Astrocyte (in vitro differentiated cells and primary cell): ENCODE measurements at regions not wholly inside any gene's neighbourhood (a gene's known extent, or its start where the extent isn't known, plus 50 kb on each side); places are given as distances from the start of the nearest gene placed in this dataset.

ENCODE experiments used
- DNase-seq: peaks from one replicate; pipeline ENCODE4 v3.0.0-alpha.2; 2010; ENCODE audit warnings: low read depth
- FAIRE-seq: peaks from 2 replicates; lab custom pipeline; 2011; peaks lifted over from hg19 to GRCh38; lab: Jason Lieb, UNC
- H2AFZ ChIP-seq: 2 replicates; pipeline ENCODE4 v1.6.0; 2012; ENCODE audit warnings: low read depth, low read length, inconsistent platforms
- H3K27ac ChIP-seq: 2 replicates; pipeline ENCODE4 v1.5.1; 2011; ENCODE audit warnings: low read depth, low read length, inconsistent platforms
- H3K27me3 ChIP-seq: 2 replicates; pipeline ENCODE4 v1.6.0; 2011; ENCODE audit warnings: low read length, inconsistent platforms; ENCODE audit not compliant: insufficient read depth
- H3K36me3 ChIP-seq: 2 replicates; pipeline ENCODE4 v1.5.1; 2011; ENCODE audit warnings: low read length, inconsistent platforms; ENCODE audit not compliant: insufficient read depth
- H3K4me1 ChIP-seq: 2 replicates; pipeline ENCODE4 v1.5.1; 2011; ENCODE audit warnings: low read length, inconsistent platforms; ENCODE audit not compliant: insufficient read depth
- H3K4me2 ChIP-seq: 2 replicates; pipeline ENCODE4 v1.6.0; 2012; ENCODE audit warnings: low read length, inconsistent platforms
- H3K4me3 ChIP-seq: 2 replicates; pipeline ENCODE4 v1.5.1; 2011; ENCODE audit warnings: low read depth, mild to moderate bottlenecking, low read length, inconsistent platforms; ENCODE audit not compliant: insufficient read depth
- H3K79me2 ChIP-seq: 2 replicates; pipeline ENCODE4 v1.6.0; 2012; ENCODE audit warnings: mild to moderate bottlenecking, low read length, inconsistent platforms; ENCODE audit not compliant: insufficient read depth
- H3K9ac ChIP-seq: 2 replicates; pipeline ENCODE4 v1.6.0; 2012; ENCODE audit warnings: mild to moderate bottlenecking, low read length, inconsistent platforms
- H3K9me3 ChIP-seq: 2 replicates; pipeline ENCODE4 v1.5.1; 2012; ENCODE audit warnings: low read depth, mild to moderate bottlenecking, low read length, inconsistent platforms; ENCODE audit not compliant: insufficient read depth
- H4K20me1 ChIP-seq: 2 replicates; pipeline ENCODE4 v1.6.0; 2012; ENCODE audit warnings: low read length, inconsistent platforms; ENCODE audit not compliant: insufficient read depth
- H3K27ac Mint-ChIP-seq: one replicate; pipeline ENCODE4 v1.8.0; 2021; ENCODE audit warnings: mild to moderate bottlenecking, mixed read lengths; ENCODE audit not compliant: unreplicated experiment
- H3K27me3 Mint-ChIP-seq: one replicate; pipeline ENCODE4 v1.8.0; 2021; ENCODE audit warnings: low read depth, mixed read lengths; ENCODE audit not compliant: unreplicated experiment
- H3K36me3 Mint-ChIP-seq: one replicate; pipeline ENCODE4 v1.8.0; 2021; ENCODE audit warnings: low read depth, mixed read lengths; ENCODE audit not compliant: unreplicated experiment
- H3K4me1 Mint-ChIP-seq: one replicate; pipeline ENCODE4 v1.8.0; 2021; ENCODE audit warnings: low read depth, mixed read lengths; ENCODE audit not compliant: unreplicated experiment
- H3K4me3 Mint-ChIP-seq: one replicate; pipeline ENCODE4 v1.8.0; 2021; ENCODE audit warnings: mild to moderate bottlenecking, moderate library complexity, mixed read lengths; ENCODE audit not compliant: unreplicated experiment
- H3K9me3 Mint-ChIP-seq: one replicate; pipeline ENCODE4 v1.8.0; 2021; ENCODE audit warnings: mild to moderate bottlenecking, mixed read lengths; ENCODE audit not compliant: unreplicated experiment
- EZH2 ChIP-seq: IDR thresholded peaks from 2 replicates; pipeline ENCODE4 v1.6.1; 2012; ENCODE audit warnings: mild to moderate bottlenecking, low read length, inconsistent platforms; ENCODE audit not compliant: insufficient read depth
- TF ChIP-seq, protein P1 (sequence below): IDR thresholded peaks from 2 replicates; pipeline ENCODE4 v1.5.1; 2011; ENCODE audit warnings: low read depth, mild to moderate bottlenecking, inconsistent platforms, low read length, moderate library complexity; ENCODE audit not compliant: insufficient read depth

DNA sequence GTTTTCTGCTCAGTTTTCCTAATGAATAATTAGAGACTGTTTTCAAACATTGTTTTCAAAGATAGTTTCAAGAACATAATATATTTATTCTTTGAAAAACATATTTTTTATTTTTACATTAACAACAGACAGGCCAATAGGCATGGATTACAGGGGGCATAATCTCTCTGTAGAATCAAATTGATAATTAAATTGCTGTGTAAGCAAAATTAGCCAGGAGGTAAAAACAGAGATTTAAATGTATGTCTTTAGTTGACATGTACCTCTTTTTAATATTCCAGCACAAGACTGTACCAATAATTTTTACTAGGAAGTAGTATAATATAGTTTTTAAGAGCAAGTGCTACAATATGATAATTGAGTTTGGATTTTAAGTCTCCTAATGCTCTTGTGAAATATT, 1444.5 kb downstream of the BRINP3 start:
- H3K4me1 ChIP-seq, result no peaks in the 10 kb centered on the region
- H3K36me3 ChIP-seq, result no peaks in the 10 kb centered on the region
- Mint-ChIP-seq H3K27me3 (no peaks in the 10 kb centered on the region), H3K4me3 (no peak overlapping the region), H3K4me1 (no peaks in the 10 kb centered on the region), H3K9me3 (no peaks in the 10 kb centered on the region), H3K27ac (no peak overlapping the region), H3K36me3 (no peaks in the 10 kb centered on the region)
- H2AFZ ChIP-seq, result no peak overlapping the region
- H3K4me2 ChIP-seq, result no peak overlapping the region
- no peaks in the 10 kb centered on the region for H3K27me3 ChIP-seq
- no peak overlapping the region for H3K9ac ChIP-seq
- no peak for FAIRE-seq
- no peak for DNase-seq
- no peak for TF ChIP-seq EZH2
- TF ChIP-seq, protein P1, sequence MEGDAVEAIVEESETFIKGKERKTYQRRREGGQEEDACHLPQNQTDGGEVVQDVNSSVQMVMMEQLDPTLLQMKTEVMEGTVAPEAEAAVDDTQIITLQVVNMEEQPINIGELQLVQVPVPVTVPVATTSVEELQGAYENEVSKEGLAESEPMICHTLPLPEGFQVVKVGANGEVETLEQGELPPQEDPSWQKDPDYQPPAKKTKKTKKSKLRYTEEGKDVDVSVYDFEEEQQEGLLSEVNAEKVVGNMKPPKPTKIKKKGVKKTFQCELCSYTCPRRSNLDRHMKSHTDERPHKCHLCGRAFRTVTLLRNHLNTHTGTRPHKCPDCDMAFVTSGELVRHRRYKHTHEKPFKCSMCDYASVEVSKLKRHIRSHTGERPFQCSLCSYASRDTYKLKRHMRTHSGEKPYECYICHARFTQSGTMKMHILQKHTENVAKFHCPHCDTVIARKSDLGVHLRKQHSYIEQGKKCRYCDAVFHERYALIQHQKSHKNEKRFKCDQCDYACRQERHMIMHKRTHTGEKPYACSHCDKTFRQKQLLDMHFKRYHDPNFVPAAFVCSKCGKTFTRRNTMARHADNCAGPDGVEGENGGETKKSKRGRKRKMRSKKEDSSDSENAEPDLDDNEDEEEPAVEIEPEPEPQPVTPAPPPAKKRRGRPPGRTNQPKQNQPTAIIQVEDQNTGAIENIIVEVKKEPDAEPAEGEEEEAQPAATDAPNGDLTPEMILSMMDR, result no peak
- H3K79me2 ChIP-seq, result no peaks in the 10 kb centered on the region
- H3K4me3 ChIP-seq, result no peak overlapping the region
- H4K20me1 ChIP-seq, result no peaks in the 10 kb centered on the region
- no peak overlapping the region for H3K27ac ChIP-seq
- no peaks in the 10 kb centered on the region for H3K9me3 ChIP-seq

DNA sequence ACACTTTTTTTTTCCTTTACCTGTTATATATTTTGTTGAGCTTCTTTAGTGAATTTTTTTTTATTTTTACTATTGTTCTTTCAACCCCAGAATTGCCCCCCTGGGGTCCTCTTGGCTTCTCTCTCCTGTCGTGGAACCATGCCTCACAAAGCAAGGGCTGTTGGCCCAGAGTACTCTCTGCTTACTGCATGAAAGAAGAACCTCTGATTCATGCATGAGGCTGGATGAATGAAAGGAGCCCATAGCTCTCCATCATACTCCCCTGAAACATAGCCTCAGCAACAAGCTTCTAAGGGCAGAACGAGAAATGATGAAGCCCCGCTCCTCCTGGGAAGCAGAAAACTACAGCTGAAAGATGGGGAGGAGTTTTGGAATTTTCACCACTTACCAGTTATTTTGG, 1441.0 kb downstream of the BRINP3 start:
- no peak for DNase-seq
- Mint-ChIP-seq H3K4me1 (no peaks in the 10 kb centered on the region), H3K27ac (no peak overlapping the region), H3K36me3 (no peaks in the 10 kb centered on the region), H3K4me3 (no peak overlapping the region), H3K27me3 (no peaks in the 10 kb centered on the region), H3K9me3 (no peaks in the 10 kb centered on the region)
- Histone ChIP-seq H3K4me1 (no peaks in the 10 kb centered on the region), H3K9ac (no peak overlapping the region), H3K4me2 (no peak overlapping the region), H3K27me3 (no peaks in the 10 kb centered on the region), H3K27ac (no peak overlapping the region), H2AFZ (no peak overlapping the region), H3K79me2 (no peaks in the 10 kb centered on the region), H3K36me3 (no peaks in the 10 kb centered on the region), H3K4me3 (no peak overlapping the region), H3K9me3 (no peaks in the 10 kb centered on the region), H4K20me1 (no peaks in the 10 kb centered on the region)
- TF ChIP-seq, protein P1, result no peak
- no peak for FAIRE-seq

DNA sequence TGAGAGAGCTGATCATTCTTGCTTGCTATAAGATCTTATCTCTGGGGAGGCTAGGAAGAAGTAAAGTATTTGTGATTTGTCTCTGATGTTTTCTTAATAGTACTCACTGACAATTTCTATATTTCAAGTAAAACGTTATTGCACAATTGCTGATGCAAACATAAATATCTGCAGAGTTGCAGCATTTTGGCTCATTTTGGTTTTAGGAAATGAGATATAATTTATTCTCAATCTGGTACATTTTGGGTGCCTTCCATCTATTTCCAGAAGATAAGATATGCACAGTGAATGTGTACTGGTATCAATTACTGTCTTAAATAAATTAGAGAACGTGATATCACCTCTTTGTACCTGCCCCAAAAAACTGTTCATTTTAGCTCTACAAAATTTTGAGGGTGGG, 1431.5 kb downstream of the BRINP3 start:
- Histone ChIP-seq H3K4me3 (no peak overlapping the region), H3K9ac (no peak overlapping the region), H3K4me2 (no peak overlapping the region), H4K20me1 (no peaks in the 10 kb centered on the region), H3K79me2 (no peaks in the 10 kb centered on the region), H3K4me1 (no peaks in the 10 kb centered on the region), H2AFZ (no peak overlapping the region), H3K27me3 (no peaks in the 10 kb centered on the region), H3K27ac (no peak overlapping the region), H3K9me3 (no peaks in the 10 kb centered on the region), H3K36me3 (no peaks in the 10 kb centered on the region)
- H3K4me3 Mint-ChIP-seq, result no peak overlapping the region
- no peaks in the 10 kb centered on the region for H3K9me3 Mint-ChIP-seq
- FAIRE-seq (no peak), DNase-seq (no peak)
- H3K27me3 Mint-ChIP-seq, result no peaks in the 10 kb centered on the region
- no peaks in the 10 kb centered on the region for H3K36me3 Mint-ChIP-seq
- no peak overlapping the region for H3K27ac Mint-ChIP-seq
- H3K4me1 Mint-ChIP-seq, result no peaks in the 10 kb centered on the region
- no peak for TF ChIP-seq EZH2
- TF ChIP-seq, protein P1, result no peak
